ENCODE measurements at regions not wholly inside any gene's neighbourhood (a gene's known extent, or its start where the extent isn't known, plus 50 kb on each side); places are given as distances from the start of the nearest gene placed in this dataset.

- no peak overlapping the region for H3K4me2 ChIP-seq (ENCODE audit: low read depth, low read length)
- BruUV-seq (replicated peaks), result no TSS peak
- H2BK5ac ChIP-seq (ENCODE audit: low read depth, low read length, poor library complexity, severe bottlenecking), result no peak overlapping the region
- intact Hi-C loops (cut with micrococcal nuclease) (no loop called here), in situ Hi-C loops (cut with MboI; ENCODE audit: low sequenced_read_pairs) (no loop called here), dilution Hi-C loops (cut with HindIII; ENCODE audit: low sequenced_read_pairs, unreplicated experiment) (no loop called here)
- H3K4me3 ChIP-seq (ENCODE audit: insufficient read depth, low read depth, low read length), result no peak overlapping the region
- H3K56ac ChIP-seq (ENCODE audit: extremely low read depth, insufficient read depth, low read length), result no peak overlapping the region
- POLR2A ChIA-PET (ENCODE audit: unreplicated experiment), result no interaction called here
- TF ChIP-seq ELK1 (IDR thresholded peaks at IDR 0.05; ENCODE audit: borderline replicate concordance, low read depth, low read length) (no peak), MXI1 (IDR thresholded peaks at IDR 0.05; ENCODE audit: borderline replicate concordance, low read depth, low read length) (no peak), MAFK (IDR thresholded peaks at IDR 0.05; ENCODE audit: low read depth, low read length) (no peak), NFE2L2 (IDR thresholded peaks at IDR 0.05; ENCODE audit: low read depth, low read length) (no peak), CEBPB (IDR thresholded peaks at IDR 0.05; ENCODE audit: low read depth, low read length) (no peak), USF2 (IDR thresholded peaks at IDR 0.05; ENCODE audit: low read depth, low read length) (no peak), FOS (IDR thresholded peaks at IDR 0.05; ENCODE audit: low read depth, low read length) (no peak), CTCF (conservative IDR thresholded peaks at IDR 0.05; ENCODE audit: low read depth, low read length) (no peak), BHLHE40 (IDR thresholded peaks at IDR 0.05; ENCODE audit: low read depth, low read length) (no peak), RFX5 (IDR thresholded peaks at IDR 0.05; ENCODE audit: low read depth, low read length) (no peak), RCOR1 (IDR thresholded peaks at IDR 0.05; ENCODE audit: insufficient replicate concordance, low read length) (no peak), CHD1 (IDR thresholded peaks at IDR 0.05; ENCODE audit: low read depth, low read length) (no peak), MAZ (IDR thresholded peaks at IDR 0.05; ENCODE audit: borderline replicate concordance, low read depth, low read length) (no peak)
- H3K4me1 ChIP-seq (ENCODE audit: control insufficient read depth, insufficient read depth, low read length), result no peaks in the 10 kb centered on the region
- CTCF ChIA-PET, result no interaction called here
- H3K4ac ChIP-seq (ENCODE audit: low read depth, low read length), result no peak overlapping the region
- no CpG with 5 or more reads among the region's 2 CpGs for WGBS, 2 experiments (ENCODE audit: extremely low coverage in 2 of 2, insufficient read length in 1 of 2)
- no peaks in the 10 kb centered on the region for H3K36me3 ChIP-seq (ENCODE audit: control insufficient read depth, insufficient read depth, low read length)
- no peak overlapping the region for H3K14ac ChIP-seq (replicated peaks; ENCODE audit: low read depth, low read length)
- H3K27ac ChIP-seq (ENCODE audit: insufficient read depth, low read length), result no peak overlapping the region
- no peak overlapping the region for H2BK120ac ChIP-seq (ENCODE audit: low read depth, low read length)
- no peak overlapping the region for H4K5ac ChIP-seq (ENCODE audit: low read depth, low read length)
- H2BK15ac ChIP-seq (ENCODE audit: low read depth, low read length), result no peak overlapping the region
- no peaks in the 10 kb centered on the region for H3K79me1 ChIP-seq (ENCODE audit: low read depth in 1 of 2, low read length in 2 of 2)
- no peak overlapping the region for H2AK9ac ChIP-seq (replicated peaks; ENCODE audit: low read depth, low read length, poor library complexity)
- no peak overlapping the region for H2BK20ac ChIP-seq (ENCODE audit: low read depth, low read length)
- H4K8ac ChIP-seq (ENCODE audit: low read depth in 2 of 2, low read length in 2 of 2), result no peak overlapping the region
- ATAC-seq (ENCODE audit: low read depth) (no peak), DNase-seq (no peak)
- H3K18ac ChIP-seq (ENCODE audit: low read depth, low read length), result no peak overlapping the region
- no peaks in the 10 kb centered on the region for H3K27me3 ChIP-seq (ENCODE audit: control insufficient read depth, insufficient read depth, low read length)
- H2AFZ ChIP-seq (replicated peaks; ENCODE audit: low read length, poor library complexity), result no peak overlapping the region
- no peaks in the 10 kb centered on the region for H3K9me3 ChIP-seq (ENCODE audit: control insufficient read depth, insufficient read depth, low read length)
- no peak overlapping the region for H2AK5ac ChIP-seq (ENCODE audit: low read depth, low read length)
- H3K9ac ChIP-seq (ENCODE audit: low read depth, low read length), result no peak overlapping the region
- H3K23ac ChIP-seq (ENCODE audit: low read depth, low read length), result no peak overlapping the region
- H3K9me1 ChIP-seq (ENCODE audit: insufficient read depth, low read length), result no peaks in the 10 kb centered on the region
- H4K20me1 ChIP-seq (ENCODE audit: insufficient read depth, low read length), result no peaks in the 10 kb centered on the region
- H4K91ac ChIP-seq (ENCODE audit: insufficient read depth, low read depth, low read length), result no peak overlapping the region
These were observed 61.6 kb upstream of the DYNAP start for GRCh38 chr18:54529444-54529843.
